Erythroblast (primary cell): ENCODE measurements at regions not wholly inside any gene's neighbourhood (a gene's known extent, or its start where the extent isn't known, plus 50 kb on each side); places are given as distances from the start of the nearest gene placed in this dataset.
"Not testable (repeated sequence)": the region's sequence is repeated elsewhere in the genome, so short reads cannot be mapped to it uniquely, and the experiment has no call there.

Experiments
- GATA1 ChIP-seq: IDR thresholded peaks from 2 replicates; pipeline ENCODE4 v1.6.1; 2011; ENCODE audit warnings: low read depth, mild to moderate bottlenecking, control low read depth, low read length, moderate library complexity
- POLR2A ChIP-seq: IDR thresholded peaks from 2 replicates; pipeline ENCODE4 v1.6.1; 2011; ENCODE audit warnings: mild to moderate bottlenecking, low read length

DNA sequence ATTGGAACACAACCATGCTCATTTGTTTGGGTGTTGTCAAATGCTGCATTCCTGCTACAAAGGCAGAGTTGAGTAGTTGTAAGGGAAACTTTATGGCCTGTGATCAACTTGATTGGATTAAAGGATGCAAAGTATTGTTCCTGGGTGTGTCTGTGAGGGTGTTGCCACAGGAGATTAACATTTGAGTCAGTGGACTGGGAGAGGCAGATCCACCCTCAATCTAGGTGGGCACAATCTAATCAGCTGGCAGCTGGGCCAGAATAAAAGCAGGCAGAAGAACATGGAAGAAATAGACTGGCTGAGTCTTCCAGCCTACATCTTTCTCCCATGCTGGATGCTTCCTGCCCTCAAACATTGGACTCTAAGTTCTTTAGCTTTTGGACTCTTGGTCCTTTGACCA, 145.6 kb upstream of the LMCD1 start:
- TF ChIP-seq POLR2A, GATA1: not testable (repeated sequence)
